Medulla oblongata (tissue), 1 donor: ENCODE measurements at regions not wholly inside any gene's neighbourhood (a gene's known extent, or its start where the extent isn't known, plus 50 kb on each side); places are given as distances from the start of the nearest gene placed in this dataset.
"Not testable (repeated sequence)": the region's sequence is repeated elsewhere in the genome, so short reads cannot be mapped to it uniquely, and the experiment has no call there.

Source experiments
- DNase-seq: peaks from one replicate; pipeline ENCODE4 v3.0.0-alpha.2; 2015; ENCODE audit errors: extremely low spot score

GRCh38 chr2:136286423-136286822 lies 168.5 kb upstream of the CXCR4 start:
- no peak for DNase-seq

- no peak for DNase-seq
Measured at GRCh38 chr2:136284226-136285119, 166.5 kb upstream of the CXCR4 start.

- no peak for DNase-seq
Measured at GRCh38 chr2:136282251-136282650, 164.3 kb upstream of the CXCR4 start.

DNA sequence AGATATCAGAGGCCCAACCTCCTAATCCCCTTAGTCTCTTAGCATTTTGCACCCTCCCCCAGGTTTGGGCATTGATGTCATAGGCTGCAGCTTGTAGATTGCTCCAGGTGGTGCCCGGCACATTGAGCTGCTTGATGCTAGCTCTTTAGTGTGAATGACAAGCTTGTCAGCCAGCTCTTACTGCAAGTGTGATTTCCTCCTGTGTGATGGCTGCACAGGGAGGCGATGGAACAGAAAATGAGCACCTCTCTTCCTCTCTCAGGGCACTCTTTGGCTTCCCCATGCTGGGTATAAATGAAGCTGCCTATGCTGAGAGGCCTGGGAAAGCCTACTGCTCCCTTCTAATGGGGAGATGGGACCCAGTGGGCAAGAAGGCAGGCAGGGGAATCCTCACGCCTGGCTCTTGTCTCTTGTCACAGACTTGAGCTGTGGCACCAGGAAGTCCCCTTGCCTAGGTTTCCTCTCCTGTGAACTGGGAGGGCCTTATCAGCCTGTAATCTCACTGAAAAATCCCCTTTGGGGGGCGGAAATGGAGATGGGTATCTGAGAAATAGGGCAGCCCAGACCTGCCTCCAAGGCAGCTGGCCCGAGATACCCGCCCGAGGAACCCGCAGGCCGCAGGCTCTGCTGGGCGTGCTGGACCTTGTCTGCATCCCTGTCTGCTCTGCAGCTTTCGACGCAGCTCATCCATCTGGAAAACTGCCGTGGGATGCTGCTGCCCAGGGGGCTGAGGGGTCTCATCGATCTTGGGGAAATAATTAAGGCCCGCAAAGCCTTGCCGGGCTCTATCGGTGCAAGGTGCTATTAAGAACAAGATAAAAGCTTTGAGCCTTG lies 163.5 kb upstream of the CXCR4 start:
- DNase-seq = no peak

DNA sequence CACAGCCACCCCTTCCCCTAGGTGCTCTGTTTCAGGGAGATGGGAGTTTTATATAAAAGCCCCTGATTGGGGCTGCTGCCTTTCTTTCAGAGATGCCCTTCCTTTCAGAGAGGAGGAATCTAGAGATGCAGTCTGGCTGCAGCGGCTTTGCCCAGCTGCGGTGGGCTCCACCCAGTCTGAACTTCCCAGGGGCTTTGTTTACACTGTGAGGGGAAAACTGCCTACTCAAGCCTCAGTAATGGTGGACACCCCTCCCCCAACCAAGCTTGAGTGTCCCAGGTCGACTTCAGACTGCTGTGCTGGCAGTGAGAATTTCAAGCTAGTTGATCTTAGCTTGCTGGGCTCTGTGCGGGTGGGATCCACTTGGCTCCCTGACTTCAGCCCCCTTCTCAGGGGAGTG lies 148.4 kb upstream of the CXCR4 start:
- DNase-seq = not testable (repeated sequence)

GRCh38 chr2:136259551-136259950 lies 141.6 kb upstream of the CXCR4 start:
- no peak for DNase-seq

- DNase-seq = no peak
Measured at GRCh38 chr2:136257893-136258292, 139.9 kb upstream of the CXCR4 start.

GRCh38 chr2:136255648-136256461 lies 137.9 kb upstream of the CXCR4 start:
- DNase-seq = peak; percentile 59

DNA sequence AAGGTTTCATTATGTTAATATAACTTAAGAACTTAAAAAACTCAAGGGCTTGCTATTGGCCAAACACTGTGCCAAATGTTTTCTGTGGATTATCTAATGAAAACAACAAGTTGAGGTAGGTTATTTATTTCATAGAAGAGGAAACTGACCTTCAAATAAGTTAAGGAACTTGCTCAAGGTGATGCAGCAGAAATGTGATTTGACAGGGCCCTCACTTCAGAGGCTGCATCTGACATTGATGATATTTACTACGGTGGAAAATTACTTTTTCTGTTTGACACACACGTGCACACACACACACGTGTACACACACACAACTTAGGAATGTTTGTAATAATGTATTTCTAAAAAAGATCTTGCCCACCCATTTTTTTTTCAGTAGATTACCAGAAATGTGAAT lies 137.2 kb upstream of the CXCR4 start:
- DNase-seq = no peak

DNA sequence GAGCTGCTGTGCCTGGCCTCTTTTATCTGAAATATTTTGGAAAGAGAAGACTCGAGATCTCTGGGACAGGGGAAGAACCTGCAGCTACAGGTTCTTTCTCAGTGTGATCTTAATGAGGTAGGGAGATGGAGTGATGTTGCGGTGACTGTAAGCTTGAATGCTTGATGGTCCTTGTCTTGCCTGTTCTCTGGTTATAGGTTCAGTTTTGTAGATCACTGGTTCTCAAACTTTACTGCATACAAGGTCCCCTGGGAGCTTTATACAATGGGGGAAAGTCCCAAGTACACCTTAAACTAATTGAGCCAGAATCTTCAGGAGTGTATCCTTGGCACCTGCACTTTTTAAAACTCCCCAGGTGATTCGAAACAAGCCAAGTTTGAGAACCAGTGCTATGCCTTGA lies 136.7 kb upstream of the CXCR4 start:
- DNase-seq = no peak

GRCh38 chr2:136253288-136254004 lies 135.5 kb upstream of the CXCR4 start:
- DNase-seq = peak; percentile 64

GRCh38 chr2:136251885-136252585 lies 134.1 kb upstream of the CXCR4 start:
- DNase-seq = no peak

GRCh38 chr2:136251197-136251884 lies 133.4 kb upstream of the CXCR4 start:
- DNase-seq = no peak

DNA sequence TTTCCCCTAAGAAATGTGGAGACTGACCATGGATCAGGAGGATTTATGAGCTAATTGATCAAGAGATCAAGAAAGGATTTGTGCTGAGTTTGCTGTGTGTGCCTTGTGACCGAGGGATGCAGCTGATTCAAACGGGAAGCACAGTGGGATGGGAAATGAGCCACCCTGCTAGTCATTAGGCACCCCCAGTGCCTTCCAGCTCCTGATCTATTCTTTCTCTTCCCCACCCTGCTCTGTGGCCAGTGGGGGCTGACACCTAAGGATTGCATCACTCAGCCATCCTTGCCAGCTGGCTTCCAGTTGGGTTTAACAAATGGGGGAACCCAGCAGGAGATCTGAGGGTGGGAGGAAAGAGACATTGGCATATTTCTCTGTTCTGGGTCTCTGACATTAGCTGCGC lies 132.2 kb upstream of the CXCR4 start:
- DNase-seq = no peak

DNA sequence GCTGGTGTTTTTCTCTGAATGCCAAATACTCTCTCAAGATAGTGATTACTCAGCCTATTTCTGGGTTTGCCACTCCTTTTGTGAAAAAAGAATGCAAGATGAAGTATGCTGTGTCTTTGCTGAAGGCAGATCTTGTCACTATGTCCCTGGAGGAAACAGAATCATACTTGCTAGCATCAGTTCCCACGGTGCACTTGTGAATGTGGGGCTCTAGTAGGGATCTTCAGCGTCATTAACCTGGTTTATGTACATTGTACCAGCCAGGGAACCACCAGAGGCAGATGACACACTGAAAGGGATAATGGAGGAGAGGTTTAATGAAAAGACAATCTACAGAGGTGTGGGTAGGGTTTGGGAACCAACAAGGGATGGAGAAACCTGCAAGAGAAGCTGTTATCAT lies 131.0 kb upstream of the CXCR4 start:
- no peak for DNase-seq

DNA sequence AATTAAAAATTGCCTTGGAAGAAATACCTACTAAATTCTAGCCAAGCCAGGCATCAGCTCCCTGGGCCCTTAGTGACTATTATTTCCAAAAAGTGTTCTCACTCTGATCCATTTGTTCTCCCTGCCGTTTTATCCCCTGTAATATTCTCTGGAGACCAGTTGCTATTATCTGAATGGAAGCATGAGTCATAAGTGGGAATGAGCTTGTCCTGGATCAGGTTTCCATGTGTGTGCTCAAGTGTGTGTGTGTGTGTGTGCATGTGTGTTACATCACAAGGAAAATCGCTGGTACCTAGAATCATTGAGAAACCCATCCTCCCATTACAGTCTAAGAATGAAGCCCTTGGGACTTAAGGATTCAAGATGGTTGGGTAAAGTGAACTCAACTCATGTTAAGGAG lies 130.3 kb upstream of the CXCR4 start:
- no peak for DNase-seq

DNA sequence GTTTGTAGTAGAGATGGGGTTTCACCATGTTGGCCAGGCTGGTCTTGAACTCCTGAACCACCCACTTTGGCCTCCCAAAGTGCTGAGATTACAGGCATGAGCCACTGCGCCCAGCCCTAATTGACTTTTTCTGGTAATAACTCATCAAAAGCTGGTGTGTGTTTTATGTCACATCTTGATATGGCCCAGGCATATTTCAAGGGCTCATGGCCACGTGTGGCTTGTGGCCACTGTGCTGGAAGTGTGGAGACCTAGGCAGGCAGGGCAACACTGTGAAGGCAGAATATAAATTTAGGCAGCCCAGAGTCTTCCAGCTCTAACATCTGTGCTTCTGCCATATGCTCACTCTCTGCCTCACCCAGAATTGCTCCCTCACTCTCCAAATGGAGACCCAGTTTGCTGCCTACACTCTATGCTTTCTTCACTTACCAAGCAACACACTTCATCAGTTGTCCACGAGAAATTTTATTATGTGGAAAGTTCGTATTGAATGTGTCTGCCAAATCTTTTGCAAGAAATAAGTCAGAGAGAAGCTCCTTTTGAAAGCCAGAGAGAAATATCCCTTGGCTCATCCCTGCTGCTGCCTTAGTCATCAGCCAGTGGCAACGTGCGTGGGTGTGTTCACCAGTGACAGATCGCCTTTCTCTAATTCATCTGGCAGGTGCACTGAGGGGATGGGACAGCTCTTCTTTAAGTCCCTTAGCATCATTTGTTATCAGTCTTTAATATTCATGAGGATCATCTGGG lies 129.4 kb upstream of the CXCR4 start:
- no peak for DNase-seq

GRCh38 chr2:136246086-136246669 lies 128.2 kb upstream of the CXCR4 start:
- DNase-seq = no peak

- DNase-seq = no peak
Measured at GRCh38 chr2:136245211-136245610, 127.3 kb upstream of the CXCR4 start.
